Pancreas (tissue), 10 donors: ENCODE measurements at regions not wholly inside any gene's neighbourhood (a gene's known extent, or its start where the extent isn't known, plus 50 kb on each side); places are given as distances from the start of the nearest gene placed in this dataset.
A peak's percentile ranks its signal among the peaks of the same experiment; 100 is the strongest.

ENCODE experiments used
- ATAC-seq, 4 donors: fragments of 200-7000 bp; cut with Tn5 transposase; one replicate each; pipeline versions ENCODE4 v1.8.0 to v1.9.1; 2020; ENCODE audit warnings: mild to moderate bottlenecking in 4 of 4, moderate library complexity in 4 of 4
- DNase-seq, 6 donors: peaks; one replicate each; pipeline ENCODE4 v3.0.0-alpha.2; 2020
- FAIRE-seq: peaks from 2 replicates; lab custom pipeline; 2012; peaks lifted over from hg19 to GRCh38; lab: Jason Lieb, UNC
- H3K27ac ChIP-seq, 4 donors: fragments of 200-600 bp; sonication (generic); 1 replicate in 3 of 4; 2 replicates in 1 of 4; pipeline versions ENCODE4 v1.5.0 to v1.8.0; 2020
- H3K27me3 ChIP-seq, 4 donors: fragments of 200-600 bp; one replicate each; pipeline ENCODE4 v1.8.0; 2021
- H3K36me3 ChIP-seq, 3 donors: fragments of 200-600 bp; sonication (generic) in 1 of 3; one replicate each; pipeline versions ENCODE4 v1.5.0 to v1.8.0; 2020 to 2021
- H3K4me1 ChIP-seq, 3 donors: fragments of 200-600 bp; one replicate each; pipeline ENCODE4 v1.8.0; 2021
- H3K4me3 ChIP-seq, 4 donors: fragments of 200-600 bp; sonication (generic) in 2 of 4; one replicate each; pipeline versions ENCODE4 v1.5.0 to v1.8.0; 2020 to 2021
- H3K9me3 ChIP-seq, 4 donors: fragments of 200-600 bp; one replicate each; pipeline ENCODE4 v1.8.0; 2021
- CTCF ChIP-seq, 4 donors: fragments of 200-600 bp; sonication (generic) in 3 of 4; IDR thresholded peaks; one replicate each; pipeline versions ENCODE4 v1.5.0 to v1.8.0; 2021; ENCODE audit warnings: antibody characterized with exemption in 4 of 4
- WGBS, 2 donors: extraction: QIAGEN DNeasy Blood & Tissue Kit; methylation state at CpG; one replicate each; pipeline ENCODE4 v1.1.7; 2013; 5-methylcytosine and 5-hydroxymethylcytosine counted together
- intact Hi-C, 3 donors: fragments of 100-400 bp; cut with DNase I; formaldehyde crosslinking; loops; one replicate each; pipeline versions ENCODE4 v1.11.1 to v1.14.2; 2022
- donor health status: healthy with polysubstance abuse.
- donor health status: DM: no; HTN: no; CAD: no; lungs with moderate emphysema.
- donor health status: DM: no; HTN: no; CAD: no.
- donor health status: control.
- donor health status: control.
- donor health status: Bipolar disorder and iron deficiency.
- donor health status: DM: yes; HTN: yes; CAD: no.
- donor health status: DM: no; HTN: no; CAD: no.
- donor health status: DM: no; HTN: no; CAD: no.
- donor health status: DM: yes; HTN: yes; CAD: no.

DNA sequence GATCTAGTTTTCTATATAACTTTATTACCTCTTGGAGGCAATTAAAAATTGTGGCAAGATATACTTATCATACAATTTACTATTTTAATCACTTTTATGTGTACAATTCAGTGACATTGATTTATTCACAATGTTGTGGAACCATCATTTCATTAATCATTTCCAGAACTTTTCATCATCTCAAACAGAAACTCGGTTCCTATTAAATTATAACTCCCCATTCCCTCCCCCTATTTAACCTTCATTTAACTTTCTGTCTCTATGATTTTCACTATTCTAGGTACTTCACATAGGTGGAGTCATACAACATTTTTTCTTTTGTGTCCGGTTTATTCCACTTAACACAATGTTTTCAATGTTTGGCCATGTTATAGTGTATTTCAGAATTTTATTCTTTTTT lies 252.8 kb downstream of the REEP3 start:
- no peaks in the 10 kb centered on the region for H3K9me3 ChIP-seq
- H3K4me1 ChIP-seq: peaks cover 0 to 7% (median 0%) of the 10 kb centered on the region in 3 donors
- FAIRE-seq (no peak), DNase-seq (no peak), ATAC-seq (peak in 2 of 4 donors; percentile 35 to 59)
- no peak for TF ChIP-seq CTCF (IDR thresholded peaks at IDR 0.05)
- 32 to 39% methylated on average over 2 of the region's 2 CpGs for WGBS, 2 donors
- intact Hi-C loops: no loop called here
- H3K4me3 ChIP-seq: no peak overlapping the region
- H3K27ac ChIP-seq: no peak overlapping the region
- H3K36me3 ChIP-seq: no peaks in the 10 kb centered on the region
- no peaks in the 10 kb centered on the region for H3K27me3 ChIP-seq

GRCh38 chr10:63780101-63780500 lies 258.9 kb downstream of the REEP3 start:
- Histone ChIP-seq H3K4me1 (no peaks in the 10 kb centered on the region), H3K36me3 (no peaks in the 10 kb centered on the region), H3K27me3 (no peaks in the 10 kb centered on the region), H3K27ac (no peak overlapping the region), H3K9me3 (no peaks in the 10 kb centered on the region), H3K4me3 (no peak overlapping the region)
- 67 to 75% methylated on average over 3 of the region's 3 CpGs for WGBS, 2 donors
- TF ChIP-seq CTCF (IDR thresholded peaks at IDR 0.05): no peak
- ATAC-seq (no peak), DNase-seq (no peak), FAIRE-seq (no peak)
- intact Hi-C loops: no loop called here

DNA sequence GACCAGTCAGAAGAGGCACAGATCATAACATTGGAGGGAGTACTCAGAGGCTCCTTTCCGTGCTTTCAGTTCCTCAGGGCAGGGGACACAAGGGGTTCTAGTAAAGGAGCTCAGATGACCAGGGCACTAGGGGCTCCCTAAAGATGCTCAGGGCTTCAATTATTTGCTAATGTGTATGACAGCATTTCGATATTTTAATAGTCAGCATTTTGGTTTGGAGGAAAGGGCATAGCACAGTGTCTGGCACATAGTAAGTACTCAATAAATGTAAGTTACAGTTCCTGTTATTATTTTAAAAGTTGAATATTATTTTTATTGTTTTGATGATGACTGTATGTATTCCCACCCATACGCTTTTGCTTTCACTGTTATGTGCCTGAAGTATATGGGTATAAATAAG lies 260.0 kb downstream of the REEP3 start:
- no peak for FAIRE-seq
- 78 to 83% methylated on average over 3 of the region's 3 CpGs for WGBS, 2 donors
- no peak overlapping the region for H3K27ac ChIP-seq

DNA sequence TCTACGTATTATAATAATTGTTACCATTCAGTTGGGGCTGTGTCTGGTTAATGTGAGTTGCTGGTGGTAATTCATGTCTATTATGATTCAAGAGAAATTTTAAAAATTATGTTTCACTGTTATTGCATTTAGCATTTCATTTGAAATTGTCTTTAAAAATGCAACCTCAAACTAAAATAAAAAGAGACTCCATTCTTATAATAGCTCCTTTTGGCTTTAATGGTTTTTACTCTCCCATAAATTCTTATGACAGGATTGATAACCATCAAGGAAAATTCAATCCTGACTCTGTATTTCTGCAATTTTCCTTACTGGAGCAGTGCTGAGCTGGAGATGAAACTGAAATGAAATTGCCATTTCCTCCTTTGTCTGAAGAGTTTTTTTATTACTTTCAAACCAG lies 262.7 kb downstream of the REEP3 start:
- TF ChIP-seq CTCF (IDR thresholded peaks at IDR 0.05): no peak
- DNase-seq: no peak
- H3K27ac ChIP-seq: no peak overlapping the region
- WGBS, 2 donors: 81 to 92% methylated on average over 1 of the region's 1 CpG
- H3K36me3 ChIP-seq: no peaks in the 10 kb centered on the region
- no peak overlapping the region for H3K4me3 ChIP-seq
- no peaks in the 10 kb centered on the region for H3K9me3 ChIP-seq
- no peaks in the 10 kb centered on the region for H3K27me3 ChIP-seq
- intact Hi-C loops: no loop called here
- no peaks in the 10 kb centered on the region for H3K4me1 ChIP-seq
- ATAC-seq: no peak
- no peak for FAIRE-seq

More for the DNA sequence above, 260.0 kb downstream of the REEP3 start:
- H3K4me1 ChIP-seq: no peaks in the 10 kb centered on the region
- intact Hi-C loops: no loop called here
- TF ChIP-seq CTCF (IDR thresholded peaks at IDR 0.05): no peak
- no peak overlapping the region for H3K4me3 ChIP-seq
- H3K9me3 ChIP-seq: no peaks in the 10 kb centered on the region
- DNase-seq (no peak), ATAC-seq (no peak)
- H3K36me3 ChIP-seq: no peaks in the 10 kb centered on the region
- no peaks in the 10 kb centered on the region for H3K27me3 ChIP-seq

- ATAC-seq (peak in 2 of 4 donors; percentile 39 to 58), FAIRE-seq (no peak), DNase-seq (peak in 1 of 6 donors; percentile 34)
- Histone ChIP-seq H3K4me1 (no peaks in the 10 kb centered on the region), H3K27ac (no peak overlapping the region), H3K36me3 (no peaks in the 10 kb centered on the region), H3K4me3 (no peak overlapping the region), H3K27me3 (no peaks in the 10 kb centered on the region), H3K9me3 (no peaks in the 10 kb centered on the region)
- TF ChIP-seq CTCF (IDR thresholded peaks at IDR 0.05): no peak
- intact Hi-C loops: no loop called here
- WGBS, 2 donors: 65% methylated on average over 3 of the region's 3 CpGs
Measured at GRCh38 chr10:63788152-63788821, 267.1 kb downstream of the REEP3 start.
